ENCODE measurements at regions not wholly inside any gene's neighbourhood (a gene's known extent, or its start where the extent isn't known, plus 50 kb on each side); places are given as distances from the start of the nearest gene placed in this dataset.

DNA sequence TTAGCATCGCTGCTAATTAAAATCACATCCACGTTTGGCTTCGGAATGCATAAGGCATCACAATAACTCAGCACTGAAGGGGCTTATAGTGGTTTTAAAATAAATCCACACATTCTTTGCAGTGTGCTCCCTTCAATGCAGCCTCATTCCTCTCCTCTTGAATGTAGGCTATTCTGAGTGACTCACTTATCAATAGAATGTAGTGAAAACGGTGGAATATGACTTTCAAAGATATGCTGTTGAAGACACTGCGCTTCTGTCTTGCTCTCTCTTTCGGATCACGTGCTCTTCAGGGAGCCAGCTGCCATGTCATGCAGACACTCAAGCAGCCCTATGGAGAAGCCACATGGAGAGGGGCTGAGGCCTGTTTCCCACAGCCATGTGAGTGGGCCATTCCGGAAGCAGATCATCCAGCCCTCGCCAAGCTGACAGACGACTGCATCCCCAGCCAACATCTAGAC is 87.4 kb downstream of the CRYGS start (continued):
- TF ChIP-seq RCOR1 (IDR thresholded peaks at IDR 0.05; ENCODE audit: borderline replicate concordance in 1 of 2, low read depth in 2 of 2, low read length in 2 of 2) (no peak), THRAP3 (IDR thresholded peaks at IDR 0.05; ENCODE audit: borderline replicate concordance) (no peak), SREBF1 (IDR thresholded peaks at IDR 0.05; ENCODE audit: borderline replicate concordance, low read depth, low read length) (no peak), MIER1 (IDR thresholded peaks at IDR 0.05; ENCODE audit: low read depth) (no peak), FOXM1 (IDR thresholded peaks at IDR 0.05; ENCODE audit: low read depth) (no peak), FOXM1 (CRISPR knock-in tag; IDR thresholded peaks at IDR 0.05; ENCODE audit: low read depth) (no peak), HNRNPL (IDR thresholded peaks at IDR 0.05; ENCODE audit: low read depth, low read length) (no peak), NRF1 (conservative IDR thresholded peaks at IDR 0.05 in 1 of 2, IDR thresholded peaks at IDR 0.05 in 1 of 2) (no peak), ESRRA (IDR thresholded peaks at IDR 0.05; ENCODE audit: borderline replicate concordance, low read depth) (no peak), BHLHE40 (IDR thresholded peaks at IDR 0.05; ENCODE audit: low read length) (peak; percentile 40; the same call in 1 of the 2 replicates), MAFG (tag; conservative IDR thresholded peaks at IDR 0.05) (0 out of 2 replicates have a peak, but pooled peaks have one; percentile 7), FOSL1 (tag; conservative IDR thresholded peaks at IDR 0.05) (peak; percentile 46; the same call in 1 of the 2 replicates)
- TF ChIP-seq, protein P1, sequence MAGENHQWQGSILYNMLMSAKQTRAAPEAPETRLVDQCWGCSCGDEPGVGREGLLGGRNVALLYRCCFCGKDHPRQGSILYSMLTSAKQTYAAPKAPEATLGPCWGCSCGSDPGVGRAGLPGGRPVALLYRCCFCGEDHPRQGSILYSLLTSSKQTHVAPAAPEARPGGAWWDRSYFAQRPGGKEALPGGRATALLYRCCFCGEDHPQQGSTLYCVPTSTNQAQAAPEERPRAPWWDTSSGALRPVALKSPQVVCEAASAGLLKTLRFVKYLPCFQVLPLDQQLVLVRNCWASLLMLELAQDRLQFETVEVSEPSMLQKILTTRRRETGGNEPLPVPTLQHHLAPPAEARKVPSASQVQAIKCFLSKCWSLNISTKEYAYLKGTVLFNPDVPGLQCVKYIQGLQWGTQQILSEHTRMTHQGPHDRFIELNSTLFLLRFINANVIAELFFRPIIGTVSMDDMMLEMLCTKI (IDR thresholded peaks at IDR 0.05; ENCODE audit: partially characterized antibody), result no peak
- TF ChIP-seq, protein P2, sequence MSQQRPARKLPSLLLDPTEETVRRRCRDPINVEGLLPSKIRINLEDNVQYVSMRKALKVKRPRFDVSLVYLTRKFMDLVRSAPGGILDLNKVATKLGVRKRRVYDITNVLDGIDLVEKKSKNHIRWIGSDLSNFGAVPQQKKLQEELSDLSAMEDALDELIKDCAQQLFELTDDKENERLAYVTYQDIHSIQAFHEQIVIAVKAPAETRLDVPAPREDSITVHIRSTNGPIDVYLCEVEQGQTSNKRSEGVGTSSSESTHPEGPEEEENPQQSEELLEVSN (IDR thresholded peaks at IDR 0.05; ENCODE audit: borderline replicate concordance in 1 of 2, extremely low read depth in 1 of 2, insufficient read depth in 1 of 2, insufficient read length in 1 of 2, low read depth in 1 of 2, low read length in 1 of 2, poor library complexity in 1 of 2, severe bottlenecking in 1 of 2), result peak in 1 of 2 experiments; percentile 58
- TF ChIP-seq, protein P3, sequence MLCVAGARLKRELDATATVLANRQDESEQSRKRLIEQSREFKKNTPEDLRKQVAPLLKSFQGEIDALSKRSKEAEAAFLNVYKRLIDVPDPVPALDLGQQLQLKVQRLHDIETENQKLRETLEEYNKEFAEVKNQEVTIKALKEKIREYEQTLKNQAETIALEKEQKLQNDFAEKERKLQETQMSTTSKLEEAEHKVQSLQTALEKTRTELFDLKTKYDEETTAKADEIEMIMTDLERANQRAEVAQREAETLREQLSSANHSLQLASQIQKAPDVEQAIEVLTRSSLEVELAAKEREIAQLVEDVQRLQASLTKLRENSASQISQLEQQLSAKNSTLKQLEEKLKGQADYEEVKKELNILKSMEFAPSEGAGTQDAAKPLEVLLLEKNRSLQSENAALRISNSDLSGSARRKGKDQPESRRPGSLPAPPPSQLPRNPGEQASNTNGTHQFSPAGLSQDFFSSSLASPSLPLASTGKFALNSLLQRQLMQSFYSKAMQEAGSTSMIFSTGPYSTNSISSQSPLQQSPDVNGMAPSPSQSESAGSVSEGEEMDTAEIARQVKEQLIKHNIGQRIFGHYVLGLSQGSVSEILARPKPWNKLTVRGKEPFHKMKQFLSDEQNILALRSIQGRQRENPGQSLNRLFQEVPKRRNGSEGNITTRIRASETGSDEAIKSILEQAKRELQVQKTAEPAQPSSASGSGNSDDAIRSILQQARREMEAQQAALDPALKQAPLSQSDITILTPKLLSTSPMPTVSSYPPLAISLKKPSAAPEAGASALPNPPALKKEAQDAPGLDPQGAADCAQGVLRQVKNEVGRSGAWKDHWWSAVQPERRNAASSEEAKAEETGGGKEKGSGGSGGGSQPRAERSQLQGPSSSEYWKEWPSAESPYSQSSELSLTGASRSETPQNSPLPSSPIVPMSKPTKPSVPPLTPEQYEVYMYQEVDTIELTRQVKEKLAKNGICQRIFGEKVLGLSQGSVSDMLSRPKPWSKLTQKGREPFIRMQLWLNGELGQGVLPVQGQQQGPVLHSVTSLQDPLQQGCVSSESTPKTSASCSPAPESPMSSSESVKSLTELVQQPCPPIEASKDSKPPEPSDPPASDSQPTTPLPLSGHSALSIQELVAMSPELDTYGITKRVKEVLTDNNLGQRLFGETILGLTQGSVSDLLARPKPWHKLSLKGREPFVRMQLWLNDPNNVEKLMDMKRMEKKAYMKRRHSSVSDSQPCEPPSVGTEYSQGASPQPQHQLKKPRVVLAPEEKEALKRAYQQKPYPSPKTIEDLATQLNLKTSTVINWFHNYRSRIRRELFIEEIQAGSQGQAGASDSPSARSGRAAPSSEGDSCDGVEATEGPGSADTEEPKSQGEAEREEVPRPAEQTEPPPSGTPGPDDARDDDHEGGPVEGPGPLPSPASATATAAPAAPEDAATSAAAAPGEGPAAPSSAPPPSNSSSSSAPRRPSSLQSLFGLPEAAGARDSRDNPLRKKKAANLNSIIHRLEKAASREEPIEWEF (CRISPR knock-in tag; IDR thresholded peaks at IDR 0.05), result no peak
- TF ChIP-seq, protein P4, sequence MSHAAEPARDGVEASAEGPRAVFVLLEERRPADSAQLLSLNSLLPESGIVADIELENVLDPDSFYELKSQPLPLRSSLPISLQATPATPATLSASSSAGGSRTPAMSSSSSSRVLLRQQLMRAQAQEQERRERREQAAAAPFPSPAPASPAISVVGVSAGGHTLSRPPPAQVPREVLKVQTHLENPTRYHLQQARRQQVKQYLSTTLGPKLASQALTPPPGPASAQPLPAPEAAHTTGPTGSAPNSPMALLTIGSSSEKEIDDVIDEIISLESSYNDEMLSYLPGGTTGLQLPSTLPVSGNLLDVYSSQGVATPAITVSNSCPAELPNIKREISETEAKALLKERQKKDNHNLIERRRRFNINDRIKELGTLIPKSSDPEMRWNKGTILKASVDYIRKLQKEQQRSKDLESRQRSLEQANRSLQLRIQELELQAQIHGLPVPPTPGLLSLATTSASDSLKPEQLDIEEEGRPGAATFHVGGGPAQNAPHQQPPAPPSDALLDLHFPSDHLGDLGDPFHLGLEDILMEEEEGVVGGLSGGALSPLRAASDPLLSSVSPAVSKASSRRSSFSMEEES (CRISPR knock-in tag; IDR thresholded peaks at IDR 0.05), result peak; percentile 45
- TF ChIP-seq, protein P5, sequence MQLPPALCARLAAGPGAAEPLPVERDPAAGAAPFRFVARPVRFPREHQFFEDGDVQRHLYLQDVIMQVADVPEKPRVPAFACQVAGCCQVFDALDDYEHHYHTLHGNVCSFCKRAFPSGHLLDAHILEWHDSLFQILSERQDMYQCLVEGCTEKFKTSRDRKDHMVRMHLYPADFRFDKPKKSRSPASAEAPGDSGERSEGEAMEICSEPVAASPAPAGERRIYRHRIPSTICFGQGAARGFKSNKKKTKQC (CRISPR knock-in tag; IDR thresholded peaks at IDR 0.05), result peak; percentile 47; the same call in 1 of the 2 replicates
- TF ChIP-seq, protein P6, sequence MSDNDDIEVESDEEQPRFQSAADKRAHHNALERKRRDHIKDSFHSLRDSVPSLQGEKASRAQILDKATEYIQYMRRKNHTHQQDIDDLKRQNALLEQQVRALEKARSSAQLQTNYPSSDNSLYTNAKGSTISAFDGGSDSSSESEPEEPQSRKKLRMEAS (CRISPR knock-in tag; IDR thresholded peaks at IDR 0.05), result peak; percentile 71

Measured in K562 (cell line).